ENCODE measurements at regions not wholly inside any gene's neighbourhood (a gene's known extent, or its start where the extent isn't known, plus 50 kb on each side); places are given as distances from the start of the nearest gene placed in this dataset.

DNA sequence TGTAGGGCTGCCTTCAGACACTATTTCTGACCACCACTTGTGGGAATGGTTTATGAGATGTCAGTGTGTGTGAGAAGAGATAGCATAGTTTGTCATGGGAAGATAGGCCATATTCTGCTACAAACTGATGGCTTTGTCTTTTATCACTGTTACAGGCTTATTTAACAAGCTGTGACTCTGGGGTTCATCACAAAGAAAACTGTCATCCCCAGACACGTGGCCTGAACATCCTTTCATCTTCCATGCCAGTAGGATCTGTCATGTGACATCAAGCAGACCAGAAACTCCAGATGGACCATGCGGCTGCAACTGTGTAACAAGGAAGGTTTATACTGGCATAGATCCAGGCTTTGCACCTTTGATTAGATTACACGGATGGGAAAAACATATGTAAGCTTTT, 128.6 kb upstream of the KCNH7 start:
- FAIRE-seq (no peak), ATAC-seq (no peak), DNase-seq (ENCODE audit: low read depth in 1 of 2, low spot score in 1 of 2) (no peak)
- 38% methylated on average over 3 of the region's 3 CpGs for WGBS (ENCODE audit: missing lambda C conversion rate)
- no peak overlapping the region for H3K27ac ChIP-seq
- no peaks in the 10 kb centered on the region for H3K4me1 ChIP-seq
- CTCF ChIA-PET: no interaction called here
- POLR2A ChIA-PET: no interaction called here
- TF ChIP-seq HOXA7 (CRISPR knock-in tag; IDR thresholded peaks at IDR 0.05) (no peak), RNF2 (IDR thresholded peaks at IDR 0.05; ENCODE audit: borderline replicate concordance, low read depth) (no peak)
- H3K9me3 ChIP-seq: no peaks in the 10 kb centered on the region
- H3K4me3 ChIP-seq: no peak overlapping the region
- H3K4me2 ChIP-seq: no peak overlapping the region

DNA sequence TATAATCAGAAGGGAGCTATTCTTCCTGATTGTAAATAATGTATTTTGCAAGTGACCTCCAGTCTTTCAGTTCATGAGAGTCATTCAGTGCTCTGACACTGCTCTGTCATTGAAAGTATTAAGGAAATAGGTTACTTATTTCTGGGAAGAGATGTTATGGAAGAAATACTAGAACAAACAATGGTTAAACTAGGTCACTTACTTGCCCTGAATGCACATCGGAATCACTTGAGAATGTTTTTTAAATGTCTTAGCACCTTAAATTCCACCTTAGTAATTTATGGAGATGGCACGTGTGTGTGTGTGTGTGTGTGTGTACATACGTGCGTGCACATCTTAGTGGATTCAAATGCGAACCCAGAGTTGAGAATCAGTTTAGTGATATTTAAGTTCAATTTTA, 126.6 kb upstream of the KCNH7 start:
- no peak overlapping the region for H3K4me3 ChIP-seq
- no peak for DNase-seq (ENCODE audit: low read depth in 1 of 2, low spot score in 1 of 2)
- CTCF ChIA-PET: no interaction called here
- TF ChIP-seq, protein P1, sequence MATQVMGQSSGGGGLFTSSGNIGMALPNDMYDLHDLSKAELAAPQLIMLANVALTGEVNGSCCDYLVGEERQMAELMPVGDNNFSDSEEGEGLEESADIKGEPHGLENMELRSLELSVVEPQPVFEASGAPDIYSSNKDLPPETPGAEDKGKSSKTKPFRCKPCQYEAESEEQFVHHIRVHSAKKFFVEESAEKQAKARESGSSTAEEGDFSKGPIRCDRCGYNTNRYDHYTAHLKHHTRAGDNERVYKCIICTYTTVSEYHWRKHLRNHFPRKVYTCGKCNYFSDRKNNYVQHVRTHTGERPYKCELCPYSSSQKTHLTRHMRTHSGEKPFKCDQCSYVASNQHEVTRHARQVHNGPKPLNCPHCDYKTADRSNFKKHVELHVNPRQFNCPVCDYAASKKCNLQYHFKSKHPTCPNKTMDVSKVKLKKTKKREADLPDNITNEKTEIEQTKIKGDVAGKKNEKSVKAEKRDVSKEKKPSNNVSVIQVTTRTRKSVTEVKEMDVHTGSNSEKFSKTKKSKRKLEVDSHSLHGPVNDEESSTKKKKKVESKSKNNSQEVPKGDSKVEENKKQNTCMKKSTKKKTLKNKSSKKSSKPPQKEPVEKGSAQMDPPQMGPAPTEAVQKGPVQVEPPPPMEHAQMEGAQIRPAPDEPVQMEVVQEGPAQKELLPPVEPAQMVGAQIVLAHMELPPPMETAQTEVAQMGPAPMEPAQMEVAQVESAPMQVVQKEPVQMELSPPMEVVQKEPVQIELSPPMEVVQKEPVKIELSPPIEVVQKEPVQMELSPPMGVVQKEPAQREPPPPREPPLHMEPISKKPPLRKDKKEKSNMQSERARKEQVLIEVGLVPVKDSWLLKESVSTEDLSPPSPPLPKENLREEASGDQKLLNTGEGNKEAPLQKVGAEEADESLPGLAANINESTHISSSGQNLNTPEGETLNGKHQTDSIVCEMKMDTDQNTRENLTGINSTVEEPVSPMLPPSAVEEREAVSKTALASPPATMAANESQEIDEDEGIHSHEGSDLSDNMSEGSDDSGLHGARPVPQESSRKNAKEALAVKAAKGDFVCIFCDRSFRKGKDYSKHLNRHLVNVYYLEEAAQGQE (IDR thresholded peaks at IDR 0.05): no peak
- no peak for TF ChIP-seq USF2 (IDR thresholded peaks at IDR 0.05)
- no peak for TF ChIP-seq MAFK (IDR thresholded peaks at IDR 0.05; ENCODE audit: partially characterized antibody)
- no peak for TF ChIP-seq SREBF2 (IDR thresholded peaks at IDR 0.05)
- TF ChIP-seq GATA3 (IDR thresholded peaks at IDR 0.05; ENCODE audit: borderline replicate concordance): no peak
- TF ChIP-seq KDM5A (IDR thresholded peaks at IDR 0.05): no peak
- no peak for TF ChIP-seq MYC (IDR thresholded peaks at IDR 0.05; ENCODE audit: borderline replicate concordance, low read length)
- TF ChIP-seq TFCP2L1 (CRISPR knock-in tag; IDR thresholded peaks at IDR 0.05): no peak
- TF ChIP-seq KDM1A (IDR thresholded peaks at IDR 0.05; ENCODE audit: low read depth): no peak
- no peak for TF ChIP-seq FOXS1 (CRISPR knock-in tag; IDR thresholded peaks at IDR 0.05)
- no peak for TF ChIP-seq CHD2 (IDR thresholded peaks at IDR 0.05; ENCODE audit: low read length, partially characterized antibody)
- no peak for TF ChIP-seq NFE2L2 (conservative IDR thresholded peaks at IDR 0.05; ENCODE audit: low read length)
- no peak for TF ChIP-seq FOSL2 (IDR thresholded peaks at IDR 0.05)
- TF ChIP-seq FOSL2 (CRISPR knock-in tag; IDR thresholded peaks at IDR 0.05): no peak
- TF ChIP-seq, protein P2, sequence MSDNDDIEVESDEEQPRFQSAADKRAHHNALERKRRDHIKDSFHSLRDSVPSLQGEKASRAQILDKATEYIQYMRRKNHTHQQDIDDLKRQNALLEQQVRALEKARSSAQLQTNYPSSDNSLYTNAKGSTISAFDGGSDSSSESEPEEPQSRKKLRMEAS (IDR thresholded peaks at IDR 0.05): no peak
- H3K4me1 ChIP-seq: no peaks in the 10 kb centered on the region
- H3K27ac ChIP-seq: no peak overlapping the region
- no peaks in the 10 kb centered on the region for H3K9me3 ChIP-seq
- ATAC-seq: no peak
- no peak for FAIRE-seq
- POLR2A ChIA-PET: no interaction called here
- H3K4me2 ChIP-seq: no peak overlapping the region
- 59% methylated on average over 5 of the region's 5 CpGs for WGBS (ENCODE audit: missing lambda C conversion rate)

DNA sequence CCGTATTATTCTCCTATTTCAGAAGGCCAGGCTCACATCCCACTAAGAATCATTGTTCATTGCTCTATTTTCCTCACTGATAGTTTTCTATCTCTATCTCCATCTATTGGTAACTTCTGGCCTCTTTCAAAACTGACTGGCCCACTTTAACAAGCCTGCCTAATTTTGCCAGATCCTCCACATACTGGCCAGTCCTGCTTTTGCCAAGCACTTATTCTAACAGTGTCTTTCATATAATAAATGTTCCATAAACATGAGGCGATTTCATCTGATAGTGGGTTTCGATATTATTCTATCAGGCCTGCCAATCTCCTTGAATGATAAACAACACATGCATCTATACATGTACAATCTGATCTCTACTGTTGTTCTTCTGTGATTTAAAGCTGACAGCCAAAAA, 125.9 kb upstream of the KCNH7 start:
- no peak for DNase-seq (ENCODE audit: low read depth in 1 of 2, low spot score in 1 of 2)
- Histone ChIP-seq H3K4me2 (no peak overlapping the region), H3K27ac (no peak overlapping the region), H3K4me3 (no peak overlapping the region), H3K4me1 (no peaks in the 10 kb centered on the region), H3K9me3 (no peaks in the 10 kb centered on the region)
- CTCF ChIA-PET: interaction anchor here (1.2 kb wide), 1 partner anchor 92 kb away, joined by 3 read pairs; no protein-coding TSS in a partner anchor
- FAIRE-seq: no peak
- no peak for TF ChIP-seq RCOR1 (IDR thresholded peaks at IDR 0.05; ENCODE audit: low read depth, low read length)
- POLR2A ChIA-PET: no interaction called here
- 49% methylated on average over 3 of the region's 3 CpGs for WGBS (ENCODE audit: missing lambda C conversion rate)
- no peak for ATAC-seq

DNA sequence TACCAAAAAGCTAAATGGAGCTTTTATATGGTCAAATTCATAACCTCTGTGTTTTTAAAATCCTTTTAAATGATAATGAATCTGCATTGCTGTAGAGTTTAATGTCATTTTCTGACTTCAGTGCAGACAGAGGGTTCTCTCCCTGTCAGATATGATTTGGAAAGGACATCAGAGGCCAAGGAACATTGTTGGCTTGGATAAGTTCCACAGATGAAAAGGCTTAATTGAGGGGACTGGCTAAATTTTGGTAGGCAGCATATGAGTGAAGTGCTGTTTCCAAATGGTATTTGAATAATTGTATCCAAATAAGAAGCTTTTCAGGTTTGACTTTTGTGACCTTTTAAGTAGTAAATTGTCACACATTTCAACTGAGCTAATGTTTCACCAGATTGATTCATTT, 124.6 kb upstream of the KCNH7 start:
- Histone ChIP-seq H3K4me3 (no peak overlapping the region), H3K4me1 (no peaks in the 10 kb centered on the region), H3K4me2 (no peak overlapping the region), H3K27ac (no peak overlapping the region), H3K9me3 (no peaks in the 10 kb centered on the region)
- no peak for DNase-seq (ENCODE audit: low read depth in 1 of 2, low spot score in 1 of 2)
- TF ChIP-seq, protein P3, sequence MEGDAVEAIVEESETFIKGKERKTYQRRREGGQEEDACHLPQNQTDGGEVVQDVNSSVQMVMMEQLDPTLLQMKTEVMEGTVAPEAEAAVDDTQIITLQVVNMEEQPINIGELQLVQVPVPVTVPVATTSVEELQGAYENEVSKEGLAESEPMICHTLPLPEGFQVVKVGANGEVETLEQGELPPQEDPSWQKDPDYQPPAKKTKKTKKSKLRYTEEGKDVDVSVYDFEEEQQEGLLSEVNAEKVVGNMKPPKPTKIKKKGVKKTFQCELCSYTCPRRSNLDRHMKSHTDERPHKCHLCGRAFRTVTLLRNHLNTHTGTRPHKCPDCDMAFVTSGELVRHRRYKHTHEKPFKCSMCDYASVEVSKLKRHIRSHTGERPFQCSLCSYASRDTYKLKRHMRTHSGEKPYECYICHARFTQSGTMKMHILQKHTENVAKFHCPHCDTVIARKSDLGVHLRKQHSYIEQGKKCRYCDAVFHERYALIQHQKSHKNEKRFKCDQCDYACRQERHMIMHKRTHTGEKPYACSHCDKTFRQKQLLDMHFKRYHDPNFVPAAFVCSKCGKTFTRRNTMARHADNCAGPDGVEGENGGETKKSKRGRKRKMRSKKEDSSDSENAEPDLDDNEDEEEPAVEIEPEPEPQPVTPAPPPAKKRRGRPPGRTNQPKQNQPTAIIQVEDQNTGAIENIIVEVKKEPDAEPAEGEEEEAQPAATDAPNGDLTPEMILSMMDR (IDR thresholded peaks at IDR 0.05): no peak
- POLR2A ChIA-PET: no interaction called here
- no peak for ATAC-seq
- CTCF ChIA-PET: interaction anchor here (1.2 kb wide), 1 partner anchor 93 kb away, joined by 3 read pairs; no protein-coding TSS in a partner anchor
- no peak for FAIRE-seq

Data from A549 (cell line).